Natural killer cell treated with Interleukin-12 subunit alpha and Interleukin-12 subunit beta and Interleukin-15 and Interleukin-18, amount 100 ng/mL, for 72 hours (primary cell): ENCODE measurements at regions not wholly inside any gene's neighbourhood (a gene's known extent, or its start where the extent isn't known, plus 50 kb on each side); places are given as distances from the start of the nearest gene placed in this dataset.
A peak's percentile ranks its signal among the peaks of the same experiment; 100 is the strongest.
"Not testable (repeated sequence)": the region's sequence is repeated elsewhere in the genome, so short reads cannot be mapped to it uniquely, and the experiment has no call there.

Experiments
- ATAC-seq, 2 donors: fragments of 150-1000 bp; cut with Tn5 transposase in 1 of 2; sonication (Bioruptor Pico), chemical (Tn5 transposase) in 1 of 2; 2 replicates each; pipeline ENCODE4 v1.10.0; 2021
- DNase-seq: peaks from one replicate; pipeline ENCODE4 v3.0.0; 2022; ENCODE audit warnings: low spot score
- H3K27ac Mint-ChIP-seq, 2 donors: 1 replicate in 1 of 2; 2 replicates in 1 of 2; pipeline ENCODE4 v1.8.0; 2022; ENCODE audit warnings: mixed read lengths in 2 of 2, mild to moderate bottlenecking in 1 of 2, moderate library complexity in 1 of 2
- H3K27me3 Mint-ChIP-seq, 2 donors: 1 replicate in 1 of 2; 2 replicates in 1 of 2; pipeline ENCODE4 v1.8.0; 2022; ENCODE audit warnings: mixed read lengths in 2 of 2
- H3K36me3 Mint-ChIP-seq: one replicate; pipeline ENCODE4 v1.8.0; 2022; ENCODE audit warnings: mixed read lengths
- H3K4me1 Mint-ChIP-seq, 2 donors: 1 replicate in 1 of 2; 2 replicates in 1 of 2; pipeline ENCODE4 v1.8.0; 2022; ENCODE audit warnings: low read depth in 2 of 2, mixed read lengths in 2 of 2, mild to moderate bottlenecking in 1 of 2
- H3K4me3 Mint-ChIP-seq: one replicate; pipeline ENCODE4 v1.8.0; 2022; ENCODE audit warnings: mixed read lengths
- H3K9me3 Mint-ChIP-seq: 2 replicates; pipeline ENCODE4 v1.8.0; 2022; ENCODE audit warnings: mixed read lengths

DNA sequence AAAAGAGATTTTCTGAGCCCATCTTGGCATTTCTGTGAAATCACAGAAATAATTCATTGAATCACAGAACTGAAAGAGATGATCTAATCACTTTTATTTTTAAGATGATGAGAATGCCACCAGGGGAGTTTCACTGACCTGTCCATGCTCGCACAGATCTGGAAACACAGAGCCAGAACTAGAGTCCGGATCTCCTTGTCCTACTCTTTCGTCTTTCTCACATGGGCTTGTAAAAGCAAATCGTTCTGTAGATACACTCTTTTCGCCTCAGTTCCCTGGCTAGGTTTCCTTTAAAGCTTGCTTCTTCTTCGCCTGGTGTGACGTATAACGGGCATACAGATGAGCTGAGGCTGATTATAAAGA, 122.5 kb upstream of the SPRED1 start:
- Mint-ChIP-seq H3K27ac (no peak overlapping the region), H3K4me1 (peaks cover 20 to 24% of the 10 kb centered on the region in 2 donors), H3K36me3 (no peaks in the 10 kb centered on the region), H3K4me3 (peak overlapping the region; percentile 35), H3K27me3 (peaks cover 29 to 40% of the 10 kb centered on the region in 2 donors), H3K9me3 (no peaks in the 10 kb centered on the region)
- ATAC-seq (peak; percentile 11 to 41), DNase-seq (no peak)

DNA sequence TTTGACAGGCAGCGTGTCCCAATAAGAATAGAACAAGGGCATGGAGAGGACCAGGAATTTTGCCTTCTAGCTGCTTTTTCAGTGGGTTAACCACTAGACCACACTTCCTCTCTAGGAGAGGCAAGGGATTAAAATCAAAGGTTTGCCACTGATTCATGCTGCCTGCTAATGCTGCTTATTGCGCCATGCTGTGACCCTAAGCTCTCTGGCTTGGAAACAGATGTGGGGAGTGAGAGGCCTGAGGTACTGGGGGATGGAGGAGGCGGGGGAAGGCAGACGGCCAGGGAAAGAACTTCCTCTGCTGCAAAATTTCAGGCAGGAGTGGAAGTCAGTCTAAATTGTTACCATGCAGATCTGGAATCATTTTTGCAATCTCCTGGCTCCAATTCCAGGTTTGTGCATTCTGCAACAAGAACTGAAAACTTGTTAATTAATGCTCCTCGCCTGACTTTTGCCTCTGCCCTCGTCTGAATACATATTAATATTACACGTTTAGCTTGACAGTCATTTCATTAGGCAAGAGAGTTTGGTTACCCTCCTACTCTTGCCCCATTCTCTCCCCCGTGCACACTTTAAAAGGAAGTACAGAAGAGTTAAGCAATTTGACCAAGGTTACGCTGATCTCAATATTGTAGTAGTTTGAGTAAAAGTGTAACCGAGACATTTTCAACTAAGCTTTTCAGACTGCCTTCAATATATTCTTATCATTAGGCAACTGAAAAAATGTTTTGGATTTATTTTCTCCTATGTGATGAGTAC, 121.7 kb upstream of the SPRED1 start:
- Mint-ChIP-seq H3K36me3 (no peaks in the 10 kb centered on the region), H3K4me3 (peak overlapping the region; percentile 35), H3K4me1 (peaks cover 20 to 24% of the 10 kb centered on the region in 2 donors), H3K27ac (no peak overlapping the region), H3K27me3 (peaks cover 31 to 44% of the 10 kb centered on the region in 2 donors), H3K9me3 (no peaks in the 10 kb centered on the region)
- peak; percentile 65 to 76 for ATAC-seq
- DNase-seq: no peak

DNA sequence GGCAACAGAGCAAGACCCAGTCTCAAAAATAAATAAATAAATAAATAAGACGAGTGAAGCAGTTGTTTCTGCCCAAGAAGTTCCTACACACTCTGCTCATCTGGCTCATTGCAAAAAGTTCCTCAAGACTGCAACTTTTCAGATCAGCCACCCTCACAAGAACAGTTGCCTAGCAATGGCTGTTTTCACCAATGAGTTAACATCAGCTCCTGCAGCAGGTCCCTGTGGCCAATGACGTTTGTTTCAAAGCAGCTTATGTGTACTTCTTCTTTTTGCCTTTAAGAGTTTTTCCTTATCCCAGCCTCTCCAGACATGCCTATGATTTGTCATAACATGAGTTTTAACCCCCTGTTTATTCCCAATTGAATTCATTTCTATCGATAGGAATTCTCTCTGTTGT, 118.4 kb upstream of the SPRED1 start:
- Mint-ChIP-seq H3K27me3 (peaks cover 31 to 46% of the 10 kb centered on the region in 2 donors), H3K9me3 (no peaks in the 10 kb centered on the region), H3K4me3 (no peak overlapping the region), H3K27ac (no peak overlapping the region), H3K36me3 (no peaks in the 10 kb centered on the region), H3K4me1 (peaks cover 17 to 23% of the 10 kb centered on the region in 2 donors)
- no peak for ATAC-seq
- no peak for DNase-seq

DNA sequence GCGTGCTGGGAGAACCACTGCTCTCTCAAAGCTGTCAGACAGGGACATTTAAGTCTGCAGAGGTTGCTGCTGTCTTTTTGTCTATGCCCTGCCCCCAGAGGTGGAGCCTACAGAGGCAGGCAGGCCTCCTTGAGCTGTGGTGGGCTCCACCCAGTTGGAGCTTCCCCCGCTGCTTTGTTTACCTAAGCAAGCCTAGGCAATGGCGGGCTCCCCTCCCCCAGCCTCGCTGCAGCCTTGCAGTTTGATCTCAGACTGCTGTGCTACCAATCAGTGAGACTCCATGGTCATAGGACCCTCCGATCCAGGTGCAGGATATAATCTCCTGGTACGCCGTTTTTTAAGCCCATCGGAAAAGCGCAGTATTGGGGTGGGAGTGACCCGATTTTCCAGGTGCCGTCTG, 110.4 kb upstream of the SPRED1 start:
- H3K27me3 Mint-ChIP-seq: peaks cover 13 to 17% of the 10 kb centered on the region in 2 donors
- not testable (repeated sequence) for H3K4me1 Mint-ChIP-seq, H3K9me3 Mint-ChIP-seq, H3K27ac Mint-ChIP-seq, DNase-seq, H3K4me3 Mint-ChIP-seq, ATAC-seq, H3K36me3 Mint-ChIP-seq

DNA sequence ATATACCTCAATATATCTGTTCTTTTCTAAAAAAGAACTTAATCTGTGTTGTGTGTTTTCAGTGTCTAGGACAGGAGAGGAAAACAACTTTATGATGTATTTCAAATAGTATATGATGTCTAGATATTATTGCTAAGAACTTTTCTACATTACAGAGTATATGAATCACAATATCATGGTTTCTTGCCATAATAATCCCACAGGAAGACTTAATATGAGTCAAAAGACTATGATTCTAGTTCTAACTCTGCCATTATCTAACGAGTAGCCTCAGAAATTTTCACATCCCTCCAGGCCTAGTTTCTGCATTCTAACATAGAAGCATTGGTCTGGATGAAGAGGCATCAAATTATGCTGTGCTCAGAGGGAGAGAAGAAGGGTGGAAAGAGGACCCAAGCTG, 107.7 kb upstream of the SPRED1 start:
- ATAC-seq: no peak
- no peak overlapping the region for H3K4me3 Mint-ChIP-seq
- no peak overlapping the region for H3K27ac Mint-ChIP-seq
- DNase-seq: no peak
- H3K36me3 Mint-ChIP-seq: peaks cover 2% of the 10 kb centered on the region
- peaks cover 4 to 6% of the 10 kb centered on the region in 2 donors for H3K4me1 Mint-ChIP-seq
- no peaks in the 10 kb centered on the region for H3K9me3 Mint-ChIP-seq
- peaks cover 11% of the 10 kb centered on the region in 2 donors for H3K27me3 Mint-ChIP-seq

DNA sequence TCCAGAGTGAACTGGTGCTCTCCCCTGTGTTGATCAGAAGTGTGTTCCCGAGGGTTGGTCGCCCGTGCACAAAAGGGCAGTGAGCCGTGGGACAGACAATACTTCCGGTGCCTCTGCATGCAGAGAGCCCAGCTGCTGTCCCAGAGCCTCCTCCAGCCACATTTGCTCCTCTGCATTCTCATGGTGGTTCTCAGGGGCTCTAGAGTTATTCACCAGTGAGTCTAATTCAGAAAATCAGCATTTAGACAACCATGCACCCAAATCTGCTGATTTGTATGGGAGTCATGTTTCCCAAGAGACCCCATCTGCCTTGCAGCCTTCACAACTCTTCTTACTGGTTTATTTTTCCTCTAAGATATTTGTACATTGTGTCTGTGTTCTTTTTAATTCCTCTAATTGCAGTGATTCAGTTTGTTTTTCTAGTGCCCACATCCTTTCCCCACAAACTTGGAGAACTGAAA, 107.0 kb upstream of the SPRED1 start:
- no peak overlapping the region for H3K27ac Mint-ChIP-seq
- peaks cover 10 to 11% of the 10 kb centered on the region in 2 donors for H3K27me3 Mint-ChIP-seq
- DNase-seq (no peak), ATAC-seq (no peak)
- H3K36me3 Mint-ChIP-seq: peaks cover 10% of the 10 kb centered on the region
- peaks cover 3% of the 10 kb centered on the region for H3K9me3 Mint-ChIP-seq
- H3K4me1 Mint-ChIP-seq: peaks cover 4 to 6% of the 10 kb centered on the region in 2 donors
- no peak overlapping the region for H3K4me3 Mint-ChIP-seq

DNA sequence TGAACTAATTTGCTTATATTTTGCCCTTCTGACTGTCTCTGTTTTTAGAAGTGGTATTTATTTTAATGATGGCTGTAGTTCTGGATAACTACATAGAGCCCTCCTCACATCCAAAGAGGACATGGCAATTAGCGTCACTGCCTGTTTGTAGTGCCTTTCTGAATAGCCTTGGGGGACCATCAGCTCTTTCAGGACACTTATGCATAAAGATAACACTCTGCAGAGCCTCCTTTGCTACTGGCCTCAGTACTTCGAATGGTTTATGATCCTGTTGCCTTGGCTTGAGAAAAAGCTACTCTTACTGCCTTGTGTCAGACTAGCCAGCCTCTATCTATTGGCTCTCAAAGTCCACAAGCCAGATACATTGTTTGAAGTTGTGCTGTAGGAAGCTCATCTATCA, 105.4 kb upstream of the SPRED1 start:
- Mint-ChIP-seq H3K27me3 (peaks cover 10 to 11% of the 10 kb centered on the region in 2 donors), H3K4me1 (peaks cover 4 to 6% of the 10 kb centered on the region in 2 donors), H3K36me3 (peaks cover 12% of the 10 kb centered on the region), H3K4me3 (no peak overlapping the region), H3K27ac (no peak overlapping the region), H3K9me3 (peaks cover 4% of the 10 kb centered on the region)
- no peak for DNase-seq
- no peak for ATAC-seq

DNA sequence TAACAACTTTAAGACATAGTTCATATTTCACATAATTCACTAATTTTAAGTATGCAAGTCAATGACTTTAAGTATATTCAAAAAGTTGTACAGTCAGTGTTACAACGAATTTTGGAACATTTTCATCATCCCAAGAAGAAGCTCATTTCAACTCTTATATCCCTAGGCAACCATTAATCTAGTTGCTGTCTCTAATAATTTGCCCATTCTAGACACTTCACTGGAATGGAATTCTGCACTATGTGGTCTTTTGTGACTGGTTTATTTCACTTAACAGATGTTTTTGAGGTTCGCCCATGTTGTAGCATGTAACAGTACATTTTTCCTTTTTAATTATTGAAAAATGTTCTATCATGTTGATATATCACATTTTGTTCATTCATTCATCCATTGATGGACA, 104.2 kb upstream of the SPRED1 start:
- H3K4me3 Mint-ChIP-seq: no peak overlapping the region
- H3K27me3 Mint-ChIP-seq: peaks cover 0 to 12% of the 10 kb centered on the region in 2 donors
- peaks cover 4 to 6% of the 10 kb centered on the region in 2 donors for H3K4me1 Mint-ChIP-seq
- peaks cover 12% of the 10 kb centered on the region for H3K36me3 Mint-ChIP-seq
- no peak overlapping the region for H3K27ac Mint-ChIP-seq
- H3K9me3 Mint-ChIP-seq: peaks cover 4% of the 10 kb centered on the region
- ATAC-seq: no peak
- no peak for DNase-seq

DNA sequence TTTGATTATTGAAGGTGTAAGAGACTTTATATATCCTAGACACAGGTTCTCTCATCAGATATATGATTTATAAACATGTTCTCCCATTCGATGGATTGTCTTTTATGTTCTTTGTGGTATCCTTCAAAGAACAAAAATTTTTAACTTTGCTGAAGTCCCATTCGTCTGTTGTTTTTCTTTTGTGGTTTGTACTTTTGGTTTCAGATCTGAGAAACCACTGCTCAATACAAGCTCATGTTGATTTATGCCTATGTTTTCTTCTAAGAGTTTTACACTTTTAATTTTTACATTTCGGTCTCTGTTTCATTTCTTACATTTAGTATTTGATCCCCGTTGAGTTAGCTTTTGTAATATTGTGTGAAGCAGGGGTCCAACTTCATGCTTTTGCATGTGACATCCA, 103.3 kb upstream of the SPRED1 start:
- Mint-ChIP-seq H3K4me1 (peaks cover 4 to 6% of the 10 kb centered on the region in 2 donors), H3K27me3 (peaks cover 0 to 10% of the 10 kb centered on the region in 2 donors), H3K4me3 (no peak overlapping the region), H3K36me3 (peaks cover 12% of the 10 kb centered on the region), H3K9me3 (peaks cover 4% of the 10 kb centered on the region), H3K27ac (no peak overlapping the region)
- DNase-seq (no peak), ATAC-seq (no peak)

DNA sequence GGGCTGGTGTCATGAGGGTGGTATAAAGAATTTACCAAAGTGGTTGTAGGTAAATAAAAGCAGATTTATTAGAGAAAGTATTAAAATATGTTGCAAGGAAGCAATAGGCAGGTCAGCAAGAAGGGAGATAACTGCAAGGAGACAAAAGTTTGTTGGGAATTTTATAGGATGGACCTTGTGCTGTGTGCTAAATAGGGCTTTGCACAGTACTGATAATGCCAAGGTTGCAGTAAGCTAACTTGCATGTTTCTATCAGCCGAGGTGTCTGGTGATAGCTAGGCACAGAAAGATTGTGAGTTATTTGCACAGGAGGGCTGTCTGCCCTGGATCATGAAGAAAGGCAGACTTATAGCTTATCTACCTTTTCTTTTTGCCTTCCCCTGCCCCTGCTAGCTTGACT, 102.5 kb upstream of the SPRED1 start:
- ATAC-seq: no peak
- Mint-ChIP-seq H3K36me3 (peaks cover 12% of the 10 kb centered on the region), H3K4me1 (peaks cover 4 to 6% of the 10 kb centered on the region in 2 donors), H3K27me3 (peaks cover 0 to 10% of the 10 kb centered on the region in 2 donors), H3K9me3 (peaks cover 4% of the 10 kb centered on the region), H3K27ac (no peak overlapping the region), H3K4me3 (no peak overlapping the region)
- DNase-seq: no peak

DNA sequence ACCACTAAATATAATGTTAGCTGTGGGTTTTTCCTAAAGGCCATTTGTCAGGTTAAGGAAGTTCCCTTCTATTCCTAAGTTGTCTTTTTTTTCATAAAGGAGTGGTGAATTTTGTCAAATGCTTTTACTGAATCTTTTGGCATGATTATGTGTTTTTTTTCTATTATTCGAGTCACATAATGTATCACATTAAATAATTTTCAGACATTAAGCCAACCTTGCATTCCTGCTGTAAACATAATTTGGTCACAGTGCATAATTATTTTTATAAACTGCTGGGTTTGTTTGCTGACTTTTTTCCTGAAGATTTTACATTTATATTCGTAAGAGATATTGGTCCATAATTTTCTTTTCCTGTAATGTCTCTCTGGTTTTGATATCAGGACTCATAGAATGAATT, 101.8 kb upstream of the SPRED1 start:
- DNase-seq (no peak), ATAC-seq (no peak)
- Mint-ChIP-seq H3K4me3 (no peak overlapping the region), H3K4me1 (peaks cover 4 to 6% of the 10 kb centered on the region in 2 donors), H3K9me3 (peaks cover 4% of the 10 kb centered on the region), H3K36me3 (peaks cover 12% of the 10 kb centered on the region), H3K27ac (no peak overlapping the region), H3K27me3 (peaks cover 0 to 13% of the 10 kb centered on the region in 2 donors)

DNA sequence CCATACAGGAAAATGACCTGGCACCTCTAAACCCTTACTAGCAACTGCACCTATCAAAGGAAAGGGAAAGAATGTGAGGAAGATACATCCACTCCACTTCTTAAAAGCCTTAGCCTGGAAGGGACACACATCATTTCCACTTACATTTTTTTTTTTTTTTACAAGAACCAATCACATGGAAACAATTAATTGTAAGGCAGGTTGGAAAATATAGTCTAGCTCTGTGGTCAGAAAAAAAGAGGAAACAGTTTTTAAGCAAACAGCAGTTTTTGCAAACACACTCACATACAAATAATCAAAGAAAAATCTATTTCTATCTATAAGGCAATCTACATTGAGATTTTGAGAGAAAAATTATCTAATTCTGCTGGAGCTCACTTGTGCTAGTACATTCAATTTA, 98.9 kb upstream of the SPRED1 start:
- peaks cover 4 to 6% of the 10 kb centered on the region in 2 donors for H3K4me1 Mint-ChIP-seq
- DNase-seq (no peak), ATAC-seq (no peak)
- H3K27me3 Mint-ChIP-seq: peaks cover 14 to 15% of the 10 kb centered on the region in 2 donors
- no peak overlapping the region for H3K4me3 Mint-ChIP-seq
- peaks cover 7% of the 10 kb centered on the region for H3K9me3 Mint-ChIP-seq
- H3K36me3 Mint-ChIP-seq: peaks cover 12% of the 10 kb centered on the region
- H3K27ac Mint-ChIP-seq: no peak overlapping the region

DNA sequence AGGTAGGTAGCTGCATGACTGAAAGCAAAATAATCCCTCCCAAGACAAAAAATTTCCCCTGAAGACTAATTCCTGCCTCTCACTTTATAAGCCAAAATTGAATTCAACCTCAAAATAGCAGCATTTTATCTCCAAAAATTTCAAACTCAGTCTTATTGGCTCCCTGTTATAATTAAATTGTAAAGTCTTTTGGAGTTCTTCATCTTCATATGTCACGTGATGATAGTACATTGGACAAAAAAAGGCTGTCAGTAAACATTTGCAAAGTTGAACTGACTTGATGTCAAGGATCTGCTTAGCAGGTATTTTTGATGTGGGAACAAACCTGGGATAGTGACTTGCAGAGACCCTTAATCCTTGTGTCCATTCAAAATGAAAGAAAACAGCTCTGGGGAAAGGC, 98.4 kb upstream of the SPRED1 start:
- peaks cover 12% of the 10 kb centered on the region for H3K36me3 Mint-ChIP-seq
- peaks cover 7% of the 10 kb centered on the region for H3K9me3 Mint-ChIP-seq

DNA sequence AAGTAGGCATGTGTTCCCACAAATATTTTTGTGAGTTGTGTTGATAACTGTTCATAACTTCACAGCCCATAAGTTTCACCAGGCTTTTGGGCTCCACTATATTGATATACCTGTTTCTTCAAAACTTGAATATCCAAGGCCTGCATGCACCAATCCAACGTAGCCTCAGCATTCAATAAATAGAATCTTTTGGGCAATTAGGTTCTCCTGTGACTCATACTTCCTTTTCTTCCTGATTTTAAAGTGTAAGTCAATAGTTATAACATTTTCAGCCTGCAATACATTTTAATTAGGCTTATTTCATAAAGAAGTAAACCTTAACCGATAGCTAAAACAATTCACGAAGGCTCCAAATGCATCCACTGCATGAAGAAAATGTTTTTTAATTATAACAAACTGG, 97.8 kb upstream of the SPRED1 start:
- no peaks in the 10 kb centered on the region for H3K4me1 Mint-ChIP-seq
- ATAC-seq (no peak), DNase-seq (no peak)
- H3K36me3 Mint-ChIP-seq: peaks cover 11% of the 10 kb centered on the region
- H3K27ac Mint-ChIP-seq: no peak overlapping the region
- H3K9me3 Mint-ChIP-seq: peaks cover 7% of the 10 kb centered on the region
- H3K27me3 Mint-ChIP-seq: peaks cover 17 to 21% of the 10 kb centered on the region in 2 donors
- H3K4me3 Mint-ChIP-seq: no peak overlapping the region

More for the DNA sequence above, 98.4 kb upstream of the SPRED1 start:
- no peak for ATAC-seq
- H3K4me1 Mint-ChIP-seq: peaks cover 4 to 5% of the 10 kb centered on the region in 2 donors
- H3K27me3 Mint-ChIP-seq: peaks cover 17 to 20% of the 10 kb centered on the region in 2 donors
- no peak overlapping the region for H3K4me3 Mint-ChIP-seq
- H3K27ac Mint-ChIP-seq: no peak overlapping the region
- no peak for DNase-seq
